HFFc6 (cell line): ENCODE measurements at regions not wholly inside any gene's neighbourhood (a gene's known extent, or its start where the extent isn't known, plus 50 kb on each side); places are given as distances from the start of the nearest gene placed in this dataset.
"Not testable (repeated sequence)": the region's sequence is repeated elsewhere in the genome, so short reads cannot be mapped to it uniquely, and the experiment has no call there.

Experiments used
- DNase-seq: peaks from one replicate; pipeline ENCODE4 v3.0.0-alpha.2; 2018
- H3K27ac Mint-ChIP-seq: 2 replicates; pipeline ENCODE4 v1.8.0; 2020; ENCODE audit warnings: mild to moderate bottlenecking, mixed read lengths
- H3K27me3 Mint-ChIP-seq: 2 replicates; pipeline ENCODE4 v1.8.0; 2021; ENCODE audit warnings: mild to moderate bottlenecking, moderate library complexity, mixed read lengths; ENCODE audit not compliant: insufficient read depth
- H3K36me3 Mint-ChIP-seq: 2 replicates; pipeline ENCODE4 v1.8.0; 2021; ENCODE audit warnings: low read depth, mixed read lengths
- H3K4me1 Mint-ChIP-seq: 2 replicates; pipeline ENCODE4 v1.8.0; 2020; ENCODE audit warnings: low read depth, mixed read lengths
- H3K4me3 Mint-ChIP-seq: 2 replicates; pipeline ENCODE4 v1.8.0; 2020; ENCODE audit warnings: mild to moderate bottlenecking, moderate library complexity, mixed read lengths
- H3K9me3 Mint-ChIP-seq: 2 replicates; pipeline ENCODE4 v1.8.0; 2020; ENCODE audit warnings: mild to moderate bottlenecking, mixed read lengths
- TF ChIP-seq, protein P1 (sequence below): fragments of 200-600 bp; sonication (generic); IDR thresholded peaks from 2 replicates; pipeline ENCODE4 v1.5.0; 2021; ENCODE audit warnings: antibody characterized with exemption, mild to moderate bottlenecking

DNA sequence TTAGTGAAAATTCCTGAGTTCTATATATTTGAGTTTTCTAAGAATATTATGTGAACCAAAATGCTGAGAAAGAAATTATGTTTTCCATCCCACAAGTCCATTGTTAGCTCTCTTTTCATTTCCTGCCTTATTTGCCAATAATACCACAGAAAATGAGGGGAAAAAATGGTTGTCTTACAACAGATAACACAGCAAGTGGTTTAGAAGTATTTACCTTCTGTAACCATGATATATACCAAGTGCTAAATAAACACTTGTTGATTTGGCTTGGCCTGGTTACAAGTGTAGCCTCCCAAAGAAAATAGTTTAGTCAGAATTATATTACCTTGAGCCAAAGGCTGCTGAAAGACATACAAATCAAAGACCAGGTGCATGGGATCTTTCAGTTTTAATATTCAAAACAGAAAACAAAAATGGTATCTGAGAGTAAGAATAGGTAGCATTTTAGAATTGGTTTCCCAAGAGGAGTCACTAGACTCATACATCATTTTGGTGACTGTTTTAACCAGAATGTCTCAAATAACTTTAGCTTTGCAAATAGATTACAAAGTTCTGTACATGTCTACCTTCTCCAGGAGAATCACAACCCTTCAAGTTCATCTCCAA is 439.8 kb upstream of the DYNLRB2 start:
- Mint-ChIP-seq H3K9me3 (no peaks in the 10 kb centered on the region), H3K4me1 (peaks cover 6% of the 10 kb centered on the region; the same call in 1 of the 2 replicates), H3K27me3 (peaks cover 6% of the 10 kb centered on the region), H3K4me3 (no peak overlapping the region), H3K36me3 (no peaks in the 10 kb centered on the region), H3K27ac (no peak overlapping the region)
- DNase-seq = no peak
- TF ChIP-seq, protein P1, sequence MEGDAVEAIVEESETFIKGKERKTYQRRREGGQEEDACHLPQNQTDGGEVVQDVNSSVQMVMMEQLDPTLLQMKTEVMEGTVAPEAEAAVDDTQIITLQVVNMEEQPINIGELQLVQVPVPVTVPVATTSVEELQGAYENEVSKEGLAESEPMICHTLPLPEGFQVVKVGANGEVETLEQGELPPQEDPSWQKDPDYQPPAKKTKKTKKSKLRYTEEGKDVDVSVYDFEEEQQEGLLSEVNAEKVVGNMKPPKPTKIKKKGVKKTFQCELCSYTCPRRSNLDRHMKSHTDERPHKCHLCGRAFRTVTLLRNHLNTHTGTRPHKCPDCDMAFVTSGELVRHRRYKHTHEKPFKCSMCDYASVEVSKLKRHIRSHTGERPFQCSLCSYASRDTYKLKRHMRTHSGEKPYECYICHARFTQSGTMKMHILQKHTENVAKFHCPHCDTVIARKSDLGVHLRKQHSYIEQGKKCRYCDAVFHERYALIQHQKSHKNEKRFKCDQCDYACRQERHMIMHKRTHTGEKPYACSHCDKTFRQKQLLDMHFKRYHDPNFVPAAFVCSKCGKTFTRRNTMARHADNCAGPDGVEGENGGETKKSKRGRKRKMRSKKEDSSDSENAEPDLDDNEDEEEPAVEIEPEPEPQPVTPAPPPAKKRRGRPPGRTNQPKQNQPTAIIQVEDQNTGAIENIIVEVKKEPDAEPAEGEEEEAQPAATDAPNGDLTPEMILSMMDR = no peak

DNA sequence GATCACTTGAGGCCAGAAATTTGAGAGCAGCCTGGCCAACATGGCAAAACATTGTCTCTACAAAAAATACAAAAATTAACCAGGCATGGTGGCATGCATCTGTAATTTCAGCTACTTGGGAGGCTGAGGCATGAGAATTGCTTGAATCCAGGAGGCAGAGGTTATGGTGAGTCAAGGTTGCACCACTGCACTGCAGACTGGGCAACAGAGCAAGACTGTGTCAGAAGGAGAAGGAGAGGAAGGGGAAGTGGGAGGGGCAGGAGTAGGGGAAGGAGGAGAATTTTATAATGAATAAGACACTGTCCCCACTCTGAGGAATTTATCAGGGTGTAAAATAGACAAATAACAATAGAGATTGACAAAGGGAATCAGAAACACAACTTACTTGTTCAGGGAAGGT is 440.6 kb upstream of the DYNLRB2 start:
- Mint-ChIP-seq H3K27ac (no peak overlapping the region), H3K4me3 (no peak overlapping the region), H3K36me3 (no peaks in the 10 kb centered on the region), H3K9me3 (no peaks in the 10 kb centered on the region), H3K27me3 (peaks cover 6% of the 10 kb centered on the region), H3K4me1 (peaks cover 5% of the 10 kb centered on the region; the same call in 1 of the 2 replicates)
- TF ChIP-seq, protein P1 = no peak
- DNase-seq = no peak

DNA sequence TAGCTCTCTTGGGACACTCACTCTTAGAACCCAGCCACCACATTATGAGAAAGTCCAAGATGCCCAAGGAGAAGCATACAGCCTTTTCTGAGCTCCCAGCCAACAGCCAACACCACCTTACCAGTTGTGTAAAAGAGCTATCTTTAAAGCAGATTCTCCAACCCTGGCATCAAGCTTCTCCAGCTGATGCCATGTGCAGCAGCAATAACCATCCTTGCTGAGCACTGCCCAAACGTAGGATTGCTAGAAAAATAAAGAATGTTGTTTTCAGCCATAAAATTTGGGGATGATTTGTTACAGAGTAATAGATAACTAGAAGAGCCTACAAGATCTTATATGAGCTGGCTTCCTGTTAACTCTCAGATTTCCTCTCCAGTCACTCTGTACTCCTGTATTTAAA is 443.7 kb upstream of the DYNLRB2 start:
- Mint-ChIP-seq H3K27ac (no peak overlapping the region), H3K4me1 (no peaks in the 10 kb centered on the region), H3K4me3 (no peak overlapping the region), H3K9me3 (no peaks in the 10 kb centered on the region), H3K27me3 (peaks cover 2% of the 10 kb centered on the region), H3K36me3 (no peaks in the 10 kb centered on the region)
- TF ChIP-seq, protein P1 = no peak
- DNase-seq = no peak

DNA sequence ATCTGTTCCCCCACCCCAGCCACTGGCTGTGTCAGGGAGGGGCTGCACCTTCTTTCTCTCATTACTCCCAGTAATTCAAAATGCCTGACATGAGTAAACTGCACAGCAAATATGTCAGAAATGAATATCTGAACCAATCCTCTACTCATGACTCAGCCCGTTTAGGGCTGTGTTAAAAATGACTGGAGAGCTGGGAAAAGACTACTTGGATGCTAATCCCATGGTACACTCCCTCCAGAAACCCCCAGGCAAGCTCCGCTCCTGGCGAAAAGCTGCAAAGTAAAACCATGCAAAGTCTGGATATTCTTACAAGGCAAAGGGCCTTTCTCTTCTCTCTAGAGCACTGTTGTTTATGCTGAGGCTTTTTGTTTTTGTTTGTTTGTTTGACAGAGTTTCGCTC is 448.1 kb upstream of the DYNLRB2 start:
- peak; percentile 28 for DNase-seq
- no peaks in the 10 kb centered on the region for H3K9me3 Mint-ChIP-seq

DNA sequence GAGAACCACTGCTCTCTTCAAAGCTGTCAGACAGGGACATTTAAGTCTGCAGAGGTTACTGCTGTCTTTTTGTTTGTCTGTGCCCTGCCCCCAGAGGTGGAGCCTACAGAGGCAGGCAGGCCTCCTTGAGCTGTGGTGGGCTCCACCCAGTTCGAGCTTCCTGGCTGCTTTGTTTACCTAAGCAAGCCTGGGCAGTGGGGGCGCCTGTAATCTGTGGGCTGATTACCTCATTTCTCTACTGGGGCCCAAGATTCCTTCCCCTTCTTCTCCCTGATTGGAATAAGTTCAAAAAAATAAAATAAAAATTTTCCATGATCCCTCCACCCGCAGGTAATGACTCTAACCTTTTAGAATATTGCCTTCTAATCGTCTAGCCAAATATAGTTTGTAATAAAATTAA is 449.3 kb upstream of the DYNLRB2 start:
- not testable (repeated sequence) for H3K36me3 Mint-ChIP-seq, DNase-seq, H3K4me1 Mint-ChIP-seq, H3K4me3 Mint-ChIP-seq, H3K27ac Mint-ChIP-seq, H3K9me3 Mint-ChIP-seq, H3K27me3 Mint-ChIP-seq

More for the DNA sequence above, 448.1 kb upstream of the DYNLRB2 start:
- no peaks in the 10 kb centered on the region for H3K36me3 Mint-ChIP-seq
- H3K27me3 Mint-ChIP-seq = peaks cover 4% of the 10 kb centered on the region
- no peaks in the 10 kb centered on the region for H3K4me1 Mint-ChIP-seq
- no peak overlapping the region for H3K4me3 Mint-ChIP-seq
- TF ChIP-seq, protein P1 = no peak
- H3K27ac Mint-ChIP-seq = no peak overlapping the region

DNA sequence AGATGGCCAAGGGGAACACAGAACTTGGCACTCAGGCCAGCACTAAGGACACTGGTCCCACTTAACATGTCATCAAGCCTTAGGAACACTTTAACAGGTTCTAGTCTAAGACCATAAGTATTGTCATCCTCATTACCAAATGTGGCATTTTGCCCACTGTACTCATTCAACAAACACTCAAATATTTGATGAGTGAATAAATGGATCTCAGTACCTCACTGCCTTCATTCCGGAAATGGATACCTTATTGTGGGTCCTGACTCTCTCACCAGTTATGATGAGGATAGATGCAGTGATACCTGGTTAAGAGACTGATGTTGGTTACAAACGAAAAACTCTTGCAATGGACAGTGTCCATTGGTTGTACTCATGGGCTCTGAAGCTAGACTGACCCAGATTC is 455.2 kb upstream of the DYNLRB2 start:
- Mint-ChIP-seq H3K9me3 (no peaks in the 10 kb centered on the region), H3K27ac (no peak overlapping the region), H3K36me3 (no peaks in the 10 kb centered on the region), H3K27me3 (peaks cover 5% of the 10 kb centered on the region; the same call in 1 of the 2 replicates), H3K4me1 (no peaks in the 10 kb centered on the region), H3K4me3 (no peak overlapping the region)
- TF ChIP-seq, protein P1 = no peak
- no peak for DNase-seq
